B cell (primary cell): ENCODE measurements at regions not wholly inside any gene's neighbourhood (a gene's known extent, or its start where the extent isn't known, plus 50 kb on each side); places are given as distances from the start of the nearest gene placed in this dataset.

Experiments used
- ATAC-seq: fragments of 200-7000 bp; cut with Tn5 transposase; one replicate; pipeline ENCODE4 v1.10.0; 2021; ENCODE audit warnings: low read depth, mild to moderate bottlenecking, moderate number of reproducible peaks, moderate library complexity
- CTCF ChIA-PET: fragments of 350-600 bp; sonication (Branson Sonifier 250); formaldehyde crosslinking; loops from one replicate; lab custom pipeline; 2021; ENCODE audit warnings: antibody characterized with exemption, inconsistent platforms; lab: Charles Lee
- POLR2A ChIA-PET: fragments of 350-600 bp; sonication (Branson Sonifier 250); formaldehyde crosslinking; loops from one replicate; lab custom pipeline; 2021; ENCODE audit warnings: antibody characterized with exemption; lab: Charles Lee
- DNase-seq: peaks from one replicate; pipeline ENCODE4 v3.0.0; 2013
- H2AFZ ChIP-seq: 2 replicates; pipeline ENCODE4 v1.6.1; 2012; ENCODE audit warnings: mild to moderate bottlenecking, low read depth, low read length; ENCODE audit not compliant: insufficient read depth, poor library complexity, severe bottlenecking
- H3K27ac ChIP-seq, 2 donors: 1 replicate in 1 of 2; 2 replicates in 1 of 2; pipeline ENCODE4 v1.5.1; 2012 to 2013; ENCODE audit warnings: low read length in 2 of 2, mild to moderate bottlenecking in 2 of 2, moderate library complexity in 1 of 2
- H3K27me3 ChIP-seq, 4 experiments: fragments of 200-600 bp in 1 of 4; sonication (generic) in 1 of 4; replicated peaks in 1 of 4; 1 replicate in 2 of 4; 2 replicates in 2 of 4; pipeline versions ENCODE4 v1.6.1 to v1.7.0; 2013 to 2016; ENCODE audit warnings: low read length in 3 of 4, mild to moderate bottlenecking in 2 of 4, mixed read lengths in 1 of 4, moderate library complexity in 1 of 4; ENCODE audit not compliant: insufficient read depth in 4 of 4, control insufficient read depth in 3 of 4; ENCODE audit errors: control extremely low read depth in 1 of 4
- H3K36me3 ChIP-seq, 2 experiments: replicated peaks in 1 of 2; 1 replicate in 1 of 2; 2 replicates in 1 of 2; pipeline versions ENCODE4 v1.6.1 to v1.7.1; 2013; ENCODE audit warnings: low read length in 1 of 2; ENCODE audit not compliant: insufficient read depth in 2 of 2, control insufficient read depth in 1 of 2; ENCODE audit errors: control extremely low read depth in 1 of 2, extremely low read depth in 1 of 2
- H3K4me1 ChIP-seq, 2 donors: fragments of 200-600 bp in 1 of 2; sonication (generic) in 1 of 2; 1 replicate in 1 of 2; 2 replicates in 1 of 2; pipeline versions ENCODE4 v1.5.1 to v1.6.1; 2013 to 2017; ENCODE audit warnings: low read length in 2 of 2; ENCODE audit not compliant: control insufficient read depth in 2 of 2, insufficient read depth in 2 of 2
- H3K4me2 ChIP-seq: replicated peaks from 2 replicates; pipeline ENCODE3; 2012; ENCODE audit warnings: mild to moderate bottlenecking, low read depth, low read length; ENCODE audit not compliant: poor library complexity, severe bottlenecking
- H3K4me3 ChIP-seq, 5 experiments: fragments of 200-600 bp in 1 of 5; sonication (generic) in 1 of 5; 1 replicate in 3 of 5; 2 replicates in 2 of 5; pipeline versions ENCODE4 v1.5.1 to v1.7.0; 2011 to 2016; ENCODE audit warnings: low read length in 4 of 5, mild to moderate bottlenecking in 4 of 5, low read depth in 2 of 5, control low read depth in 1 of 5, moderate library complexity in 1 of 5; ENCODE audit not compliant: insufficient read depth in 1 of 5; ENCODE audit errors: control extremely low read depth in 1 of 5, extremely low read depth in 1 of 5
- H3K79me2 ChIP-seq: fragments of 200-600 bp; sonication (generic); one replicate; pipeline ENCODE4 v1.6.0; 2016; ENCODE audit warnings: low read length; ENCODE audit not compliant: control insufficient read depth, insufficient read depth
- H3K9ac ChIP-seq: fragments of 200-600 bp; sonication (generic); 2 replicates; pipeline ENCODE4 v1.6.1; 2017; ENCODE audit warnings: mild to moderate bottlenecking, low read length, moderate library complexity
- H3K9me3 ChIP-seq, 3 donors: one replicate each; pipeline versions ENCODE4 v1.6.1 to v1.7.1; 2013; ENCODE audit warnings: low read length in 2 of 3; ENCODE audit not compliant: control insufficient read depth in 2 of 3, insufficient read depth in 1 of 3; ENCODE audit errors: control extremely low read depth in 1 of 3
- H4K20me1 ChIP-seq: 2 replicates; pipeline ENCODE4 v1.6.0; 2012; ENCODE audit warnings: mild to moderate bottlenecking, low read length; ENCODE audit not compliant: insufficient read depth, control insufficient read depth, poor library complexity, severe bottlenecking
- H3K27ac Mint-ChIP-seq: one replicate; pipeline ENCODE4 v1.8.0; 2021; ENCODE audit warnings: mixed read lengths
- H3K27me3 Mint-ChIP-seq: one replicate; pipeline ENCODE4 v1.8.0; 2021; ENCODE audit warnings: mixed read lengths
- H3K4me1 Mint-ChIP-seq: one replicate; pipeline ENCODE4 v1.8.0; 2021; ENCODE audit warnings: mixed read lengths
- H3K4me3 Mint-ChIP-seq: one replicate; pipeline ENCODE4 v1.8.0; 2021; ENCODE audit warnings: mixed read lengths
- H3K9me3 Mint-ChIP-seq: one replicate; pipeline ENCODE4 v1.8.0; 2022; ENCODE audit warnings: mixed read lengths; ENCODE audit not compliant: insufficient read depth
- EZH2 ChIP-seq: IDR thresholded peaks from 2 replicates; pipeline ENCODE4 v1.6.1; 2012; ENCODE audit warnings: borderline replicate concordance, low read depth, mild to moderate bottlenecking, moderate library complexity, low read length; ENCODE audit not compliant: insufficient read depth, poor library complexity, severe bottlenecking
- WGBS: methylation state at CpG from one replicate; pipeline ENCODE4 v1.1.5; 2013; ENCODE audit warnings: missing lambda C conversion rate; ENCODE audit not compliant: insufficient coverage; 5-methylcytosine and 5-hydroxymethylcytosine counted together
- intact Hi-C: fragments of 100-400 bp; cut with micrococcal nuclease; formaldehyde crosslinking; loops from one replicate; pipeline ENCODE4 v1.10.0; 2022
- TF ChIP-seq, protein P1 (sequence below): fragments of 200-600 bp; IDR thresholded peaks from one replicate; pipeline ENCODE4 v1.8.0; 2022; ENCODE audit warnings: antibody characterized with exemption, mild to moderate bottlenecking

DNA sequence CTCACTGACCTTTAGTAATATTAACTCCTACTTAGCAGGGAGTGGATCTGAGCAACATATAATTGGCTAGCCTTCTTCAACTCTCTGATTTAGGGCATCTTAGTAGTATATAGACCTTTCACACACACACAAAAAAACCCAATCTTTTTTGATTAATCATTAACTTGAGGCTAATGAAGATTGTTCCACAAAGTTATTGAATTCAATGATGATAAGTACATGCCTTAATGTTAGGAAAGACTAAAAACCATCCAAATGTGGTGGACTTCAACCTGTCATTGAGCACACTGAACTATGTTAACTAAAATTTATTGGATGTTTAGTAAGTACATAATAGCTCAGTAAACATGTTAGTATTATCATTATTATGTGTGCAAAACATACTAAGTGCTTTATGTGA, 179.4 kb upstream of the SLC25A13 start:
- H3K27me3 Mint-ChIP-seq: no peaks in the 10 kb centered on the region
- H3K4me2 ChIP-seq: no peak overlapping the region
- POLR2A ChIA-PET: no interaction called here
- DNase-seq (no peak), ATAC-seq (no peak)
- no peaks in the 10 kb centered on the region for H3K27me3 ChIP-seq
- H3K27ac Mint-ChIP-seq: no peak overlapping the region
- no peaks in the 10 kb centered on the region for H3K79me2 ChIP-seq
- CTCF ChIA-PET: no interaction called here
- no peaks in the 10 kb centered on the region for H3K4me1 Mint-ChIP-seq
- H4K20me1 ChIP-seq: no peaks in the 10 kb centered on the region
- H3K9me3 Mint-ChIP-seq: no peaks in the 10 kb centered on the region
- no peaks in the 10 kb centered on the region for H3K36me3 ChIP-seq
- no peak overlapping the region for H3K4me3 Mint-ChIP-seq
- intact Hi-C loops: no loop called here
- no peak overlapping the region for H3K9ac ChIP-seq
- H3K9me3 ChIP-seq: no peaks in the 10 kb centered on the region
- H3K4me1 ChIP-seq: no peaks in the 10 kb centered on the region
- H2AFZ ChIP-seq: no peak overlapping the region
- no peak overlapping the region for H3K4me3 ChIP-seq
- TF ChIP-seq, protein P1, sequence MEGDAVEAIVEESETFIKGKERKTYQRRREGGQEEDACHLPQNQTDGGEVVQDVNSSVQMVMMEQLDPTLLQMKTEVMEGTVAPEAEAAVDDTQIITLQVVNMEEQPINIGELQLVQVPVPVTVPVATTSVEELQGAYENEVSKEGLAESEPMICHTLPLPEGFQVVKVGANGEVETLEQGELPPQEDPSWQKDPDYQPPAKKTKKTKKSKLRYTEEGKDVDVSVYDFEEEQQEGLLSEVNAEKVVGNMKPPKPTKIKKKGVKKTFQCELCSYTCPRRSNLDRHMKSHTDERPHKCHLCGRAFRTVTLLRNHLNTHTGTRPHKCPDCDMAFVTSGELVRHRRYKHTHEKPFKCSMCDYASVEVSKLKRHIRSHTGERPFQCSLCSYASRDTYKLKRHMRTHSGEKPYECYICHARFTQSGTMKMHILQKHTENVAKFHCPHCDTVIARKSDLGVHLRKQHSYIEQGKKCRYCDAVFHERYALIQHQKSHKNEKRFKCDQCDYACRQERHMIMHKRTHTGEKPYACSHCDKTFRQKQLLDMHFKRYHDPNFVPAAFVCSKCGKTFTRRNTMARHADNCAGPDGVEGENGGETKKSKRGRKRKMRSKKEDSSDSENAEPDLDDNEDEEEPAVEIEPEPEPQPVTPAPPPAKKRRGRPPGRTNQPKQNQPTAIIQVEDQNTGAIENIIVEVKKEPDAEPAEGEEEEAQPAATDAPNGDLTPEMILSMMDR: no peak
- no peak for TF ChIP-seq EZH2
- no peak overlapping the region for H3K27ac ChIP-seq

DNA sequence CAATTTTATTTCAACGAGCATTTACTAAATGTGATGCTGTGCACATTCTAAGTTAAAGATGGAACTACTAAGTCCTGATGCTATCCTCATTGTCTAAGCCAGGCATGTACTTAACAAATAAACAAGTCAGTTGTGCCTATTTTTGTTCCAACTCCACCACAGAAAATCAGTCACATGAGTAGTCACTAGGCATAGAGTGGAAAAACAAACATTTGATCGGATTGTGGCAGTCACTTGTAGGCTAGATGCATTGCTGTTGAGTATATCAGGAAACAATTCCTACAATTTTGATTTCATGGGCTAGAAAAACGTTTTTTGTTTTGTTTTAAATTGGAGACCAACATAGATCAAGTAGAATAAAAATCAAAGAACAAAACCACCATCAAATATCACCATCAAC, 177.6 kb upstream of the SLC25A13 start:
- H3K9me3 ChIP-seq: no peaks in the 10 kb centered on the region
- no peak overlapping the region for H3K27ac ChIP-seq
- H3K4me2 ChIP-seq: no peak overlapping the region
- DNase-seq: no peak
- ChIA-PET CTCF (no interaction called here), POLR2A (no interaction called here)
- ATAC-seq: no peak
- 100% methylated on average over 1 of the region's 3 CpGs for WGBS
- intact Hi-C loops: no loop called here
- no peak overlapping the region for H3K4me3 Mint-ChIP-seq
- no peaks in the 10 kb centered on the region for H3K4me1 ChIP-seq
- no peaks in the 10 kb centered on the region for H4K20me1 ChIP-seq
- H3K4me1 Mint-ChIP-seq: no peaks in the 10 kb centered on the region
- H3K27me3 Mint-ChIP-seq: no peaks in the 10 kb centered on the region
- H2AFZ ChIP-seq: no peak overlapping the region
- H3K9me3 Mint-ChIP-seq: no peaks in the 10 kb centered on the region
- TF ChIP-seq, protein P1: no peak
- no peak for TF ChIP-seq EZH2
- no peaks in the 10 kb centered on the region for H3K27me3 ChIP-seq
- H3K36me3 ChIP-seq: no peaks in the 10 kb centered on the region
- H3K79me2 ChIP-seq: no peaks in the 10 kb centered on the region
- no peak overlapping the region for H3K9ac ChIP-seq
- no peak overlapping the region for H3K4me3 ChIP-seq
- H3K27ac Mint-ChIP-seq: no peak overlapping the region
